Ectodermal cell (in vitro differentiated cells): ENCODE measurements at regions not wholly inside any gene's neighbourhood (a gene's known extent, or its start where the extent isn't known, plus 50 kb on each side); places are given as distances from the start of the nearest gene placed in this dataset.

Source experiments
- H3K27ac ChIP-seq: 2 replicates; pipeline ENCODE4 v1.7.0; 2013; ENCODE audit warnings: mild to moderate bottlenecking, low read depth, low read length; ENCODE audit not compliant: insufficient read depth, poor library complexity, severe bottlenecking
- H3K27me3 ChIP-seq: 2 replicates; pipeline ENCODE4 v1.7.0; 2013; ENCODE audit warnings: mild to moderate bottlenecking, low read length; ENCODE audit not compliant: insufficient read depth, control insufficient read depth, poor library complexity, severe bottlenecking
- H3K36me3 ChIP-seq: one replicate; pipeline ENCODE4 v1.7.0; 2013; ENCODE audit warnings: low read length; ENCODE audit not compliant: control insufficient read depth, insufficient read depth
- H3K4me1 ChIP-seq: one replicate; pipeline ENCODE4 v1.7.0; 2013; ENCODE audit warnings: low read length; ENCODE audit not compliant: control insufficient read depth, insufficient read depth
- H3K4me3 ChIP-seq: 2 replicates; pipeline ENCODE4 v1.7.0; 2013; ENCODE audit warnings: low read depth, low read length, control low read depth; ENCODE audit not compliant: insufficient read depth
- H3K9me3 ChIP-seq: 2 replicates; pipeline ENCODE4 v1.7.0; 2013; ENCODE audit warnings: mild to moderate bottlenecking, low read length, moderate library complexity; ENCODE audit not compliant: control insufficient read depth
- WGBS, 2 experiments: methylation state at CpG; one replicate each; pipeline ENCODE4 v1.1.7; 2013; ENCODE audit warnings: missing lambda C conversion rate in 2 of 2; 5-methylcytosine and 5-hydroxymethylcytosine counted together

DNA sequence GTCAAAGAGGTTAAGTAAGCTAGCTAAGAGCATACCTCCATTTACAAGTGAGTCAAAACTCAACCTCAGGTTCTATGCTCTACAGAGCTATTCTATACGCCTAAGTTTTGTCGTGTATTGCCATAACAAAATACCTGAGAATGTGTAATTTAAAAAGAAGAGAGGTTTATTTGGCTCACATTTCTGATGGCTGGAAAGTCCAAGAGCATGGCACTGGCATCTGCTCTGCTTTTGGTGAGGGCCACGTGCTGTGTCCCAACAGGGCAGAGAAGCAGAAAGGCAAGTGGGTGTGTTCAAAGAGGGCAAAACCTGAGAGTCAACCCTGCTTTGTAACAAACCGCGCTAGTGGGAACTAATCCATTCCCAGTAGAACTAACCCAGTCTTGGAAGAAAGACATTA, 60.9 kb upstream of the POU2F1 start:
- H3K36me3 ChIP-seq = no peaks in the 10 kb centered on the region
- no peak overlapping the region for H3K27ac ChIP-seq
- no peaks in the 10 kb centered on the region for H3K9me3 ChIP-seq
- H3K4me1 ChIP-seq = peaks cover 11% of the 10 kb centered on the region
- WGBS, 2 experiments = 91 to 94% methylated on average over 5 of the region's 5 CpGs
- H3K27me3 ChIP-seq = no peaks in the 10 kb centered on the region
- H3K4me3 ChIP-seq = no peak overlapping the region

DNA sequence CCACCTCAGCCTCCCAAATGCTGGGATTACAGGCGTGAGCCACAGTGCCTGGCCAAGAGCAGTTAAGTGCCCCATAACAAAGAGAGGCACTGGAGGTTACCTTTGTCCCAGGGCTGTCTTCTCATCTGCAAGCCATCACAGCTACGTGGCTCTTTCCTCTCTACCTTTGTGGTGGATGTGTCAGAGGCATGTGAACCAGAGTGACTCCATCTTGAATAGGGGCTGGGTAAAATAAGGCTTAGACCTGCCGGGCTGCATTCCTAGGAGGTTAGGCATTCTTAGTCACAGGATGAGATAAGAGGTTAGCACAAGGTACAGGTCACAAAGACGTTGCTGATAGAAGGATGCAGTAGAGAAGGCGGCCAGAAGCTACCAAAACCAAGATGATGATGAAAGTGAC, 59.4 kb upstream of the POU2F1 start:
- H3K36me3 ChIP-seq = no peaks in the 10 kb centered on the region
- H3K4me3 ChIP-seq = no peak overlapping the region
- H3K27ac ChIP-seq = no peak overlapping the region
- H3K9me3 ChIP-seq = no peaks in the 10 kb centered on the region
- WGBS, 2 experiments = 72 to 73% methylated on average over 5 of the region's 5 CpGs
- H3K4me1 ChIP-seq = peaks cover 19% of the 10 kb centered on the region
- no peaks in the 10 kb centered on the region for H3K27me3 ChIP-seq

DNA sequence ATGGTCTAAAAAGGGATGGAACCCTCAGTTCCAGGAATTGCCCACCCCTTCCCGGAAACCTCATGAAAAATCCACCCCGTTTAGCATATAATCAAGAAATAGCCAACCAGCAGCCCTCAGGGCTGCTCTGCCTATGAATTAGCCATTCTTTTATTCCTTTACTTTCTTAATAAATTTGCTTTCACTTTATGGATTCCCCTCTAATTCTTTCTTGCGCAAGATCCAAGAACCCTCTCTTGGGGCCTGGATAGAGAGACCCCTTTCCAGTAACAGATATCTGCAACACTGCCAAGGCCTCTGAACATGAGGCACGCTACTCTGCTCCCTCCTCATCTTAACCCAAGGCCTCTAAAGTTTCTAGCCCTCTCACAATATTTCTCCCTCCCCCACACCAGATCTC, 58.9 kb upstream of the POU2F1 start:
- Histone ChIP-seq H3K4me3 (no peak overlapping the region), H3K27ac (no peak overlapping the region), H3K4me1 (peaks cover 24% of the 10 kb centered on the region), H3K27me3 (no peaks in the 10 kb centered on the region), H3K9me3 (no peaks in the 10 kb centered on the region), H3K36me3 (no peaks in the 10 kb centered on the region)
- 93 to 96% methylated on average over 4 of the region's 4 CpGs for whole genome bisulfite sequencing, 2 experiments

DNA sequence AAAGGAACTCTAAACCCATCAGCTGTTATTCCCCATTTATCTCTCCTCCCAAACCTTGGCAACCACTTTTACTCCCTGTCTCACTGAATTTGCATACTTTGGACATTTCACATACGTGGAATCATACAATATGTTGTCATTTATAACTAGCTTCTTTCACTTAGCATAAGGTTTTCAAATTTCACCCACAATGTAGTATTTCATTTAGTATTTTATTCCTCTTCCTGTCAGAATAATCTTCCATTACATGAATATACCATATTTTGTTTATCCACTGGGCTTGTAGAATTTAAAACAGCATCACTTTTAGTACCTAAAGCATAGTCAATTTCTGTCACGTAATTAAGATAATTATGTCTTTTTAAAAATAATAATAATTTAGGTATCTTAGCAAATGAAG, 55.5 kb upstream of the POU2F1 start:
- WGBS, 2 experiments = 83 to 88% methylated on average over 1 of the region's 2 CpGs
- peaks cover 25% of the 10 kb centered on the region for H3K4me1 ChIP-seq
- H3K4me3 ChIP-seq = peak overlapping the region; percentile 13
- no peaks in the 10 kb centered on the region for H3K9me3 ChIP-seq
- no peaks in the 10 kb centered on the region for H3K36me3 ChIP-seq
- no peaks in the 10 kb centered on the region for H3K27me3 ChIP-seq
- H3K27ac ChIP-seq = no peak overlapping the region

DNA sequence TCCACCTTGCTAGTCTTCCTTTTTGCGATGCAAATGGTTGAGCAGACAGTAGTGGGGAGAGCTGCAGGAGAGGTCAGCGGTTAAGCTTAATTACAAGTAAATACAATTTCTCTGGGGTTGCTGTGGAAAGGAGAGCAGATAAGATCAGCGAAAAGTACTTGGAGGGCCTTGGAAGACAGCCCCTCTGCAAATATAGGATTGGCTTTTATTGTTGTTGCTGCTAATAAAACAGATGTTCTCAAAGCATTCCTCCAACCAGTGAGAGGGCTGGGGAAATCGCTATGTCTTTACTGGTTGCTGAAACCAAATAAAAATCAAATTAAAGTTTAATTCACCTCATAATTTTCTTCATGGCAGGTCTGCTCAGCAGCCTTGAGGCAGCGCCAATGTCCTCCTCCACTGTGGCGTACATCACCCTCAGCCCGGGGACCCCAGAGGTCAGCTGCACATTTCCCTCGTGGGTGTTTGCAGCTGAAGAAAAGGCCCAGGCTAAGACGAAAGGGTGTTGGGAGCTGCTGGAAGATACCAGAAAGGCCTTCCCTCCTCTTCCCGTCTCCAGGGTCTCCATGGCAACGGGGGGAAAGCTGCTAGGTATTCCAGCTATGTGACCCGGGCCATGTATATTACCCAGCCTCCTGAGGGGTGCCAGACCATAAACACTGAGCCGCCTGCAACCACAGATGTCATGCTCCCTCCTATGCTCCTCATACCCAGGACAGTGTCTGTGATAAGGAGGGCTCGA, 54.6 kb upstream of the POU2F1 start:
- Histone ChIP-seq H3K4me3 (peak overlapping the region; percentile 13), H3K9me3 (no peaks in the 10 kb centered on the region), H3K36me3 (no peaks in the 10 kb centered on the region), H3K4me1 (peaks cover 25% of the 10 kb centered on the region), H3K27ac (peak overlapping the region; percentile 92), H3K27me3 (no peaks in the 10 kb centered on the region)
- 23 to 28% methylated on average over 12 to 14 of the region's 14 CpGs for WGBS, 2 experiments

DNA sequence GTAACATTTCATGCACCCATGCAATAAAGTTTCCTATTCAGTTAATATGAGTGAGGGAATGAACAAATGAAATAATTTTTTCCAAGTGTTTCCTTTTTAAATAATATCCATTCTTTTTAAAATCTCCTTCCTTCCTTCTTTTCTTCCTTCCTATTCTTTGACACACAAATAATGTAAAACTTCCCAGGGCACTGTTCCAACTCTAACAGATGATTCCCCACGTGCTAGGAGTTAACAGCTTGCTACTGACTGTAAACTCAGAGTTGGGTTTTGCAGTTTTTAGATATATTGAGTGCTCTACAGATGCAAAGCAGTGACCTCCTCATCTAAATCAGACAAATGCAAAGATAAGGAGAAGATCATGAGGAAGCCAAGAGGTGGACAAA, 54.0 kb upstream of the POU2F1 start:
- Histone ChIP-seq H3K4me1 (peaks cover 25% of the 10 kb centered on the region), H3K4me3 (no peak overlapping the region), H3K9me3 (no peaks in the 10 kb centered on the region), H3K36me3 (no peaks in the 10 kb centered on the region), H3K27ac (peak overlapping the region; percentile 37), H3K27me3 (no peaks in the 10 kb centered on the region)
- 64% methylated on average over 1 of the region's 1 CpG; no CpG with 5 or more reads in 1 of the 2 experiments for WGBS, 2 experiments

DNA sequence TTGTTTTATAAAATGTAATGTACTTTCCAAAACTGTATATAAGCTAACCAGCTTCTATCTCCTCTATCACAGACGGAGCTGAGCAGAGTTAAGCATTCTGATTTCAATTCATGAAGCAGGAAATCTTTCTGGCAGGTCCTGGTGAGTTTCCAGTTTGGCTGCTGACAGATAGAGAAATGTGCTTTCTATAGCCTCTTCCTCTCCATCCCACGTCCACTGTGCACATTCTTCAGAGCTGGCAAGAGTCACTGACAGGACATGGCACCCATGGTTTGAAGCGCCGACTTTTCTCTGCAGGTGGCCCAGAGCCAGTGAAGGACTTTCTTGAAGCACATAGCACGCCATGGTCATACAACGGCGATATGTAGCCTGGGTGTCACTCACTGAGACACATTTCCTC, 52.3 kb upstream of the POU2F1 start:
- 91 to 95% methylated on average over 7 of the region's 7 CpGs for WGBS, 2 experiments
- no peak overlapping the region for H3K4me3 ChIP-seq
- peaks cover 26% of the 10 kb centered on the region for H3K4me1 ChIP-seq
- no peaks in the 10 kb centered on the region for H3K27me3 ChIP-seq
- H3K27ac ChIP-seq = no peak overlapping the region
- no peaks in the 10 kb centered on the region for H3K9me3 ChIP-seq
- no peaks in the 10 kb centered on the region for H3K36me3 ChIP-seq

DNA sequence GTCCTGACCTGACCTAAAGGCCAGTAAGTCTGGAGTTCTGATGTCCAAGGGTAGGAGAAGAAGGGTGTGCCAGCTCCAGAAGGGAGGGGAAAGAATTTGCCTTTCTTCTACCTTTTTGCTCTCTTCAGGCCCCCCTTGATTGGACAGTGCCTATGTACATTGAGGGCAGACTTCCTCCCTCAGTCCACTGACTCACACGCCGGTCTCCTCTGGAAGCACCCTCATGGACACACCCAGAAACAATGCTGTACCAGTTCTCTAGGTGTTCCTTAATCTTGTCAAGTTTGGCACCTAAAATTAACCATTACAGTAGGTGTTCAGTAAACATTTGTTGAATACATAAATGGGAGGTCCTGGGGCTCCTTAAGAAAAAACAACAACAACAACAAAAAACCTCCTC, 51.0 kb upstream of the POU2F1 start:
- no peaks in the 10 kb centered on the region for H3K27me3 ChIP-seq
- H3K4me1 ChIP-seq = peaks cover 32% of the 10 kb centered on the region
- 89 to 94% methylated on average over 2 of the region's 2 CpGs for WGBS, 2 experiments
- no peak overlapping the region for H3K4me3 ChIP-seq
- no peaks in the 10 kb centered on the region for H3K36me3 ChIP-seq
- no peaks in the 10 kb centered on the region for H3K9me3 ChIP-seq
- H3K27ac ChIP-seq = no peak overlapping the region
